Karpas-422 (cell line): ENCODE measurements at regions not wholly inside any gene's neighbourhood (a gene's known extent, or its start where the extent isn't known, plus 50 kb on each side); places are given as distances from the start of the nearest gene placed in this dataset.

Experiments
- DNase-seq: peaks from one replicate; pipeline ENCODE4 v3.0.0-alpha.2; 2015
- H2AFZ ChIP-seq: fragments of 200-600 bp; sonication (generic); 2 replicates; pipeline ENCODE4 v1.6.1; 2014; ENCODE audit warnings: antibody characterized with exemption, low read length, mixed read lengths
- H3K27ac ChIP-seq: fragments of 200-600 bp; sonication (generic); 2 replicates; pipeline ENCODE4 v1.5.1; 2014; ENCODE audit warnings: mild to moderate bottlenecking, low read length, moderate library complexity
- H3K27me3 ChIP-seq: fragments of 200-600 bp; sonication (generic); 2 replicates; pipeline ENCODE4 v1.6.1; 2014; ENCODE audit warnings: low read length, mixed read lengths
- H3K36me3 ChIP-seq: fragments of 200-600 bp; sonication (generic); 2 replicates; pipeline ENCODE4 v1.6.1; 2014; ENCODE audit warnings: low read length, mixed read lengths; ENCODE audit not compliant: insufficient read depth
- H3K4me1 ChIP-seq: fragments of 200-600 bp; sonication (generic); 2 replicates; pipeline ENCODE4 v1.6.1; 2014; ENCODE audit warnings: mild to moderate bottlenecking, low read length, mixed read lengths
- H3K4me2 ChIP-seq: fragments of 200-600 bp; sonication (generic); 2 replicates; pipeline ENCODE4 v1.6.1; 2014; ENCODE audit warnings: low read length, low read depth, mild to moderate bottlenecking; ENCODE audit not compliant: poor library complexity, severe bottlenecking
- H3K4me3 ChIP-seq: fragments of 200-600 bp; sonication (generic); 2 replicates; pipeline ENCODE4 v1.5.1; 2014; ENCODE audit warnings: mild to moderate bottlenecking, antibody characterized with exemption, low read length, mixed read lengths
- H3K79me2 ChIP-seq: fragments of 200-600 bp; sonication (generic); 2 replicates; pipeline ENCODE4 v1.6.1; 2014; ENCODE audit warnings: mild to moderate bottlenecking, low read length, mixed read lengths
- H3K9ac ChIP-seq: fragments of 200-600 bp; sonication (generic); 2 replicates; pipeline ENCODE4 v1.6.0; 2014; ENCODE audit warnings: low read length
- H3K9me2 ChIP-seq: fragments of 200-600 bp; sonication (generic), shearing (Covaris generic); replicated peaks from 2 replicates; pipeline ENCODE4 v1.6.0; 2014; ENCODE audit warnings: mild to moderate bottlenecking, low read length, moderate library complexity; ENCODE audit not compliant: insufficient read depth
- H3K9me3 ChIP-seq: fragments of 300-700, 200-600 bp; sonication (generic); 2 replicates; pipeline ENCODE4 v1.6.1; 2014; ENCODE audit warnings: low read length, mixed read lengths
- H4K20me1 ChIP-seq: fragments of 200-600 bp; sonication (generic); 2 replicates; pipeline ENCODE4 v1.6.1; 2014; ENCODE audit warnings: mild to moderate bottlenecking, antibody characterized with exemption, low read length, low read depth; ENCODE audit not compliant: insufficient read depth

- no peak overlapping the region for H3K27ac ChIP-seq
- H3K4me1 ChIP-seq, result no peaks in the 10 kb centered on the region
- H3K36me3 ChIP-seq, result no peaks in the 10 kb centered on the region
- no peaks in the 10 kb centered on the region for H3K9me3 ChIP-seq
- no peaks in the 10 kb centered on the region for H3K79me2 ChIP-seq
- H2AFZ ChIP-seq, result no peak overlapping the region
- H3K4me2 ChIP-seq, result no peak overlapping the region
- no peaks in the 10 kb centered on the region for H3K27me3 ChIP-seq
- no peak overlapping the region for H3K9ac ChIP-seq
- no peaks in the 10 kb centered on the region for H3K9me2 ChIP-seq
- no peak overlapping the region for H3K4me3 ChIP-seq
- no peak for DNase-seq
- no peaks in the 10 kb centered on the region for H4K20me1 ChIP-seq
Observed at GRCh38 chr12:90841336-90841735, 113.6 kb downstream of the CCER1 start.

- Histone ChIP-seq H3K27me3 (no peaks in the 10 kb centered on the region), H4K20me1 (no peaks in the 10 kb centered on the region), H2AFZ (no peak overlapping the region), H3K4me2 (no peak overlapping the region), H3K36me3 (no peaks in the 10 kb centered on the region), H3K9me3 (no peaks in the 10 kb centered on the region), H3K27ac (no peak overlapping the region), H3K4me3 (no peak overlapping the region), H3K9me2 (no peaks in the 10 kb centered on the region), H3K4me1 (no peaks in the 10 kb centered on the region), H3K9ac (no peak overlapping the region), H3K79me2 (no peaks in the 10 kb centered on the region)
- no peak for DNase-seq
Observed at GRCh38 chr12:90839346-90839745, 115.6 kb downstream of the CCER1 start.

- no peaks in the 10 kb centered on the region for H3K9me3 ChIP-seq
- no peaks in the 10 kb centered on the region for H3K36me3 ChIP-seq
- no peak overlapping the region for H2AFZ ChIP-seq
- no peak overlapping the region for H3K9ac ChIP-seq
- H3K27me3 ChIP-seq, result no peaks in the 10 kb centered on the region
- H3K4me3 ChIP-seq, result no peak overlapping the region
- DNase-seq, result no peak
- no peaks in the 10 kb centered on the region for H3K79me2 ChIP-seq
- no peaks in the 10 kb centered on the region for H4K20me1 ChIP-seq
- no peak overlapping the region for H3K27ac ChIP-seq
- H3K9me2 ChIP-seq, result no peaks in the 10 kb centered on the region
- H3K4me2 ChIP-seq, result no peak overlapping the region
- H3K4me1 ChIP-seq, result no peaks in the 10 kb centered on the region
Observed at GRCh38 chr12:90836689-90837088, 118.3 kb downstream of the CCER1 start.

GRCh38 chr12:90833228-90833627 lies 121.7 kb downstream of the CCER1 start:
- H3K4me3 ChIP-seq, result no peak overlapping the region

GRCh38 chr12:90832427-90832826 lies 122.5 kb downstream of the CCER1 start:
- no peak overlapping the region for H2AFZ ChIP-seq
- no peak overlapping the region for H3K27ac ChIP-seq
- no peaks in the 10 kb centered on the region for H3K9me3 ChIP-seq
- H3K27me3 ChIP-seq, result no peaks in the 10 kb centered on the region
- H4K20me1 ChIP-seq, result no peaks in the 10 kb centered on the region
- H3K4me1 ChIP-seq, result no peaks in the 10 kb centered on the region
- H3K36me3 ChIP-seq, result no peaks in the 10 kb centered on the region
- DNase-seq, result no peak
- H3K9me2 ChIP-seq, result no peaks in the 10 kb centered on the region
- H3K9ac ChIP-seq, result no peak overlapping the region
- no peak overlapping the region for H3K4me3 ChIP-seq
- no peaks in the 10 kb centered on the region for H3K79me2 ChIP-seq
- H3K4me2 ChIP-seq, result no peak overlapping the region

More at GRCh38 chr12:90833228-90833627, 121.7 kb downstream of the CCER1 start:
- no peak for DNase-seq
- no peaks in the 10 kb centered on the region for H3K4me1 ChIP-seq
- H3K36me3 ChIP-seq, result no peaks in the 10 kb centered on the region
- H3K27ac ChIP-seq, result no peak overlapping the region
- H3K4me2 ChIP-seq, result no peak overlapping the region
- H3K27me3 ChIP-seq, result no peaks in the 10 kb centered on the region
- H3K9ac ChIP-seq, result no peak overlapping the region
- no peaks in the 10 kb centered on the region for H3K9me2 ChIP-seq
- H3K9me3 ChIP-seq, result no peaks in the 10 kb centered on the region
- H2AFZ ChIP-seq, result no peak overlapping the region
- H4K20me1 ChIP-seq, result no peaks in the 10 kb centered on the region
- no peaks in the 10 kb centered on the region for H3K79me2 ChIP-seq

GRCh38 chr12:90831712-90832111 lies 123.3 kb downstream of the CCER1 start:
- Histone ChIP-seq H3K9me2 (no peaks in the 10 kb centered on the region), H4K20me1 (no peaks in the 10 kb centered on the region), H3K27me3 (no peaks in the 10 kb centered on the region), H3K4me2 (no peak overlapping the region), H3K9me3 (no peaks in the 10 kb centered on the region), H3K4me1 (no peaks in the 10 kb centered on the region), H3K27ac (no peak overlapping the region), H3K4me3 (no peak overlapping the region), H3K9ac (no peak overlapping the region), H3K79me2 (no peaks in the 10 kb centered on the region), H2AFZ (no peak overlapping the region), H3K36me3 (no peaks in the 10 kb centered on the region)
- no peak for DNase-seq

GRCh38 chr12:90829044-90829443 lies 125.9 kb downstream of the CCER1 start:
- no peak for DNase-seq
- H3K9ac ChIP-seq, result no peak overlapping the region
- H3K4me3 ChIP-seq, result no peak overlapping the region
- H3K79me2 ChIP-seq, result no peaks in the 10 kb centered on the region
- H3K4me2 ChIP-seq, result no peak overlapping the region
- H3K27me3 ChIP-seq, result no peaks in the 10 kb centered on the region
- no peaks in the 10 kb centered on the region for H3K9me3 ChIP-seq
- H3K36me3 ChIP-seq, result no peaks in the 10 kb centered on the region
- H4K20me1 ChIP-seq, result no peaks in the 10 kb centered on the region
- H3K27ac ChIP-seq, result no peak overlapping the region
- no peak overlapping the region for H2AFZ ChIP-seq
- H3K9me2 ChIP-seq, result no peaks in the 10 kb centered on the region
- H3K4me1 ChIP-seq, result no peaks in the 10 kb centered on the region

- no peak overlapping the region for H3K27ac ChIP-seq
- H3K4me2 ChIP-seq, result no peak overlapping the region
- H3K36me3 ChIP-seq, result no peaks in the 10 kb centered on the region
- no peaks in the 10 kb centered on the region for H3K9me3 ChIP-seq
- no peak overlapping the region for H3K9ac ChIP-seq
- no peaks in the 10 kb centered on the region for H3K79me2 ChIP-seq
- no peaks in the 10 kb centered on the region for H3K27me3 ChIP-seq
- no peaks in the 10 kb centered on the region for H4K20me1 ChIP-seq
- no peaks in the 10 kb centered on the region for H3K4me1 ChIP-seq
- H3K4me3 ChIP-seq, result no peak overlapping the region
- no peak for DNase-seq
- no peak overlapping the region for H2AFZ ChIP-seq
- H3K9me2 ChIP-seq, result no peaks in the 10 kb centered on the region
Observed at GRCh38 chr12:90828621-90829020, 126.4 kb downstream of the CCER1 start.

GRCh38 chr12:90827567-90827966 lies 127.4 kb downstream of the CCER1 start:
- Histone ChIP-seq H3K4me1 (no peaks in the 10 kb centered on the region), H3K9ac (no peak overlapping the region), H3K36me3 (no peaks in the 10 kb centered on the region), H3K9me2 (no peaks in the 10 kb centered on the region), H3K9me3 (no peaks in the 10 kb centered on the region), H3K27me3 (no peaks in the 10 kb centered on the region), H3K4me3 (no peak overlapping the region), H3K4me2 (no peak overlapping the region), H3K79me2 (no peaks in the 10 kb centered on the region), H4K20me1 (no peaks in the 10 kb centered on the region), H2AFZ (no peak overlapping the region), H3K27ac (no peak overlapping the region)
- DNase-seq, result no peak
